ENCODE measurements at regions not wholly inside any gene's neighbourhood (a gene's known extent, or its start where the extent isn't known, plus 50 kb on each side); places are given as distances from the start of the nearest gene placed in this dataset.

GRCh38 chr6:138716971-138717665, 56.5 kb upstream of the CCDC28A start:
- peaks cover 5% of the 10 kb centered on the region for H3K9me3 Mint-ChIP-seq
- no peak for DNase-seq
- no peaks in the 10 kb centered on the region for H3K4me1 Mint-ChIP-seq
- no peak overlapping the region for H3K4me3 Mint-ChIP-seq
- no peak overlapping the region for H3K27ac Mint-ChIP-seq
- H3K36me3 Mint-ChIP-seq = peaks cover 2% of the 10 kb centered on the region
- H3K27me3 Mint-ChIP-seq = peaks cover 14% of the 10 kb centered on the region

- Mint-ChIP-seq H3K4me1 (no peaks in the 10 kb centered on the region), H3K4me3 (no peak overlapping the region), H3K27ac (no peak overlapping the region), H3K36me3 (no peaks in the 10 kb centered on the region), H3K27me3 (peaks cover 11% of the 10 kb centered on the region), H3K9me3 (peaks cover 4% of the 10 kb centered on the region)
- DNase-seq = no peak
Measured at GRCh38 chr6:138719011-138719635, 54.4 kb upstream of the CCDC28A start.

GRCh38 chr6:138719744-138720143, 53.8 kb upstream of the CCDC28A start:
- peaks cover 11% of the 10 kb centered on the region for H3K27me3 Mint-ChIP-seq
- H3K4me1 Mint-ChIP-seq = no peaks in the 10 kb centered on the region
- peaks cover 4% of the 10 kb centered on the region for H3K9me3 Mint-ChIP-seq
- no peak overlapping the region for H3K27ac Mint-ChIP-seq
- DNase-seq = no peak
- H3K4me3 Mint-ChIP-seq = no peak overlapping the region
- H3K36me3 Mint-ChIP-seq = no peaks in the 10 kb centered on the region

GRCh38 chr6:138722425-138723371, 50.9 kb upstream of the CCDC28A start:
- H3K9me3 Mint-ChIP-seq = no peaks in the 10 kb centered on the region
- no peaks in the 10 kb centered on the region for H3K36me3 Mint-ChIP-seq
- H3K4me3 Mint-ChIP-seq = no peak overlapping the region
- DNase-seq = no peak
- no peak overlapping the region for H3K27ac Mint-ChIP-seq
- H3K27me3 Mint-ChIP-seq = no peaks in the 10 kb centered on the region
- no peaks in the 10 kb centered on the region for H3K4me1 Mint-ChIP-seq
